ENCODE measurements at regions not wholly inside any gene's neighbourhood (a gene's known extent, or its start where the extent isn't known, plus 50 kb on each side); places are given as distances from the start of the nearest gene placed in this dataset.
"Not testable (repeated sequence)": the region's sequence is repeated elsewhere in the genome, so short reads cannot be mapped to it uniquely, and the experiment has no call there.

DNA sequence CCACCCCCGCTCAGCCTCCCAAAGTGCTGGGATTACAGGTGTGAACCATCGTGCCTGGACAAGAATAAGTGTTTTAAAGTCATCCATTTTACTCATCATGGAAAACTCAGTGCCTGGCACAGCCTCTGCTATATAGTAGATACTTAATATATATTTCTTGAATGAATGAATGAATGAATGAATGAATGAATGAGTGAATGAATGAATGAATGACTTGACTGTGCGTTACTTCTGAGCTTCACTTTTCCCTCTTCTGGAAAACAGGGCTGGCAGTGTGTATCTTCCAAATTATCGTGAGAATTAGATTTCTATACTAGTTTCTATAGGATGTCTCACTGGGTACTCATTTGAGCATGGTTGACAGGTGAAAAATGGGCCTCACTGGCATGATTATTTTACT is 307.3 kb upstream of the ERCC4 start:
- DNase-seq (ENCODE audit: insufficient read length) (no peak), FAIRE-seq (no peak)
- TF ChIP-seq TAF1 (IDR thresholded peaks at IDR 0.05; ENCODE audit: borderline replicate concordance, low read depth, low read length) (no peak), POLR2AphosphoS5 (IDR thresholded peaks at IDR 0.05; ENCODE audit: low read depth, low read length) (no peak), POLR2A (IDR thresholded peaks at IDR 0.05; ENCODE audit: low read depth, low read length) (no peak)

DNA sequence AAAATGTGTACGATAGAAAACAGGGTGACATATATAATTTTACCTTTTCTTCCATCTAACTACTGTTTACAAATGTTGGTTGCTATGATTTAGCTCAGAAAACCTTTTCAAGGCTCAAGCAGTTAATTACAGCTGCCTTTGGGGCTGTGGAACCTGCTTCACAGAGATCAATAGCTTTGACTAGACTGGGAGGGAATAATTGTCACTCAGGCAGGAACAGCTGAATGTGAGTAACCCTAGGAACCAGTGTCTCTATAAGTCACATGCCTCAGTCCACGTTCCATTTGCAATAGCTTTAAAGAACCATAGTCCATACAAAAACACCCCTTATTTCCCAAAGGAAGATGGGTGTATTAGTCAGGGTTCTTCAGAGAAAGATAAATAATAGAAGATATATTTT is 306.8 kb upstream of the ERCC4 start:
- FAIRE-seq (no peak), DNase-seq (ENCODE audit: insufficient read length) (no peak)
- no peak for TF ChIP-seq POLR2A (IDR thresholded peaks at IDR 0.05; ENCODE audit: low read depth, low read length)
- TF ChIP-seq TAF1 (IDR thresholded peaks at IDR 0.05; ENCODE audit: borderline replicate concordance, low read depth, low read length), result no peak
- no peak for TF ChIP-seq POLR2AphosphoS5 (IDR thresholded peaks at IDR 0.05; ENCODE audit: low read depth, low read length)

DNA sequence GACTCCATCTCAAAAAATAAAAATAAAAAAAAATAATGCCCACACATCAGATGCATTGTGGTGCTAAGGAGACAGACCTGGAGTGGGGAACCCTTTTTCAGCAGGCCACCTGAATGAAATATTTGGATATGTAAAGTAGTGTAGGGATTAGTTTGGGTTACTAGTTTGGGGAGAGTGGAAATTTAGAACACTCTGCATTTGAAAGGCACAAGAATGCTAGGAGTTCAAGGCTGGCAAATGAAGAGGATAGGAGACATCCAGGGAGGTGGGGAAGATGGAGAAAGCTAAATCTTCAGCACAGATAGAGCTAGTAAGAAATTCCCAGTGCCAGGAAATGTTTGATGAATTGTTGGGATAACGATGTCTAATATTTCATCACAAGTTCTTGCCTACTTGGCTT is 298.3 kb upstream of the ERCC4 start:
- FAIRE-seq (no peak), DNase-seq (ENCODE audit: insufficient read length) (no peak)
- TF ChIP-seq POLR2A (IDR thresholded peaks at IDR 0.05; ENCODE audit: low read depth, low read length) (no peak), POLR2AphosphoS5 (IDR thresholded peaks at IDR 0.05; ENCODE audit: low read depth, low read length) (no peak), TAF1 (IDR thresholded peaks at IDR 0.05; ENCODE audit: borderline replicate concordance, low read depth, low read length) (no peak)

DNA sequence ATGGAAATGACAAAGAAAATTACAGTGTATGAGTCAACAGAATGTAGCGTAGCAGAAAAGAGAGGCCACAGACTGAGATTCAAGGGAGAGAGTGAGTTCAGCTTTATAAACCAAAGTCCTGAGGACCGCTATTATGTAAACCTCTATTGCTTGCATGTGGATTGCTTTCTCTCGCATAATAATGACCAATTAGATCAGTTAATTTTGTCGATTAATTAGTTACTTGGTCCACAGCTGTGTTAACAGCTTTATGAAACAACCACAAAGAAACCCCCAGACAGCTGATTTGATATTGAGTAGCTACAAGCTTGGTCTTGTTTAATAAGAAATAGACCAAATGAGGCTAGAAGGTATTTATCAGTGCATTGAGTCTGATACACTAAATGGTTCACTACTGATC is 291.8 kb upstream of the ERCC4 start:
- FAIRE-seq (no peak), DNase-seq (ENCODE audit: insufficient read length) (no peak)
- TF ChIP-seq TAF1 (IDR thresholded peaks at IDR 0.05; ENCODE audit: borderline replicate concordance, low read depth, low read length), result no peak
- TF ChIP-seq POLR2AphosphoS5 (IDR thresholded peaks at IDR 0.05; ENCODE audit: low read depth, low read length), result no peak
- TF ChIP-seq POLR2A (IDR thresholded peaks at IDR 0.05; ENCODE audit: low read depth, low read length), result no peak

DNA sequence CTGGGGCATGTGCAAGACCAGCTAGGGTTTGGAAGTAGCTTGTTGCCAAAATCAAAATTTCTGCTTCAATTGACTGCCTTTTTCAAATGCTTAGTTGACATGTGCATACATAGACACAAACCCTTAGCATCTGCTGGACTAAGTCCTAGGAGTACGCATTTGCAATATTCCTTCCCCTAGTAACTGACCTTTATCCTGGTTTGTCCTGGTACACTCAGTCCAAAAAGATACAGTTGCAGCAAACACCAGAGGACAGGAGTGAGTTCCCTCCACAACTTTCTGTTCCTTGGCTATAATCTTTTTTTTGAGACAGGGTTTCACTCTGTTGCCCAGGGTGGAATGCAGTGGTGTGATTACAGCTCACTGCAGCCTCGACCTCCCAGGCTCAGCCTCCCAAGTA is 290.2 kb upstream of the ERCC4 start:
- no peak for FAIRE-seq
- DNase-seq (ENCODE audit: insufficient read length), result no peak
- TF ChIP-seq TAF1 (IDR thresholded peaks at IDR 0.05; ENCODE audit: borderline replicate concordance, low read depth, low read length), result no peak
- no peak for TF ChIP-seq POLR2A (IDR thresholded peaks at IDR 0.05; ENCODE audit: low read depth, low read length)
- no peak for TF ChIP-seq POLR2AphosphoS5 (IDR thresholded peaks at IDR 0.05; ENCODE audit: low read depth, low read length)

DNA sequence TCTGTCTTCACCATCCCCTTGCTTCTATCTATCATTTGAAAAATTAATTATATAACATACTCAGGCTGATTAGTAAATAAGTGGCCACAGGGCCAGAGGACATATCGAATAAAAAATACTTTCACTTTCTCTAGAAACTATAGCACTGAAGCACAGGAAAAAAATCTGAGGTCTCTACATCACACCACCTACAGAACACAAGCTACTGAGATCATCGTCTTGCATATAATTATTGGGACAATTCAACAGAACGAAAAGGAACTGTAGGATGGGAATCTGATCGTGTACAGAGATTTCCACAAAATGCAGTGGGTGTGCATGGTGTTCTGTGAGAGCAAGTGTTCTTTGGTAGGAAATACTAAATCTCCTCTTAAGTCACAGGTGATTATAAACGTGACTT is 289.6 kb upstream of the ERCC4 start:
- no peak for TF ChIP-seq POLR2A (IDR thresholded peaks at IDR 0.05; ENCODE audit: low read depth, low read length)
- no peak for TF ChIP-seq TAF1 (IDR thresholded peaks at IDR 0.05; ENCODE audit: borderline replicate concordance, low read depth, low read length)
- TF ChIP-seq POLR2AphosphoS5 (IDR thresholded peaks at IDR 0.05; ENCODE audit: low read depth, low read length), result no peak
- DNase-seq (ENCODE audit: insufficient read length) (no peak), FAIRE-seq (no peak)

DNA sequence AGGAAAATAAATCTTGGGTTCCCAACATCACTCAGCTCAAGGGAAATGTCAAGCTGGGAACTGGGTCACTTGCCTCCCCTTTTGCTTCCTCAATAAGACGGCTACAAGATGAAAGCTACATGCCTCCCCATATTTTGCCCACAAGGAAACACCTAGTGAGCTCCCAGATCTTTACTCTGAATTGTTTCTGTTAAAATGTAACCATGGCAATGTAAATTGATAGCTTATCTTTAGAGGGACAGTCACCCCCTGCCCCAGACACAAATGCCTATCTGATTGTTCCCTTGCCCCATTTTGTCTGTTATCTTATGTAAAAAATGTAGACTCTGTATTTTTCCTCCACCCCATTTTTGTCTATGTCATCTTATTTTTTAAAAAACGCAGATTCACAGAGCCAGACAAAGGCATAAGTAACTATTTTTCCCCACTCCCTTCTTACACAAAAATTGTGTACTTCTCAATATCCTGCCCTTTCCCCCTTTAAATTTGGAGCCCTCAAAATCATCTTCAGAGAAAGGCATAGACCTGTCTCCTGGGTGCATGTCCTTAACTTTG is 288.7 kb upstream of the ERCC4 start:
- TF ChIP-seq POLR2A (IDR thresholded peaks at IDR 0.05; ENCODE audit: low read depth, low read length), result no peak
- FAIRE-seq (no peak), DNase-seq (ENCODE audit: insufficient read length) (no peak)

DNA sequence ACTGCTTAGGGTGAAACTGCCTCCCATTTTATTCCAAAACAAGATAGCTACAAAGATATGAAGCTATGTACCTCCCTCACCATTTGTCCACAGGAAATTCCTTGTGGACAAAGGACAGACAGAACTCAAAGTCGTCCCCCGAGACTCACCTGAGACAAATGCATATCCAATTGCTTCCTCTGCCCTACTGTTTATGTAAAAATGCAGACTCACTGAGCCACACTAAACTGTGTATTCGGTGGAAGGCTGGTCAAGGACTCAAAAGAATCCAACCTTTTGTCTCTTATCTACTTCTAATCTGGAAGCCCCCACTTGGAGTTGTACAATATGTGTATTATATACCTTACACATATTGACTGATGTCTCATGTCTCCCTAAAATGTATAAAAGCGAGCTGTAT is 288.0 kb upstream of the ERCC4 start:
- no peak for TF ChIP-seq TAF1 (IDR thresholded peaks at IDR 0.05; ENCODE audit: borderline replicate concordance, low read depth, low read length)
- TF ChIP-seq POLR2A (IDR thresholded peaks at IDR 0.05; ENCODE audit: low read depth, low read length), result no peak
- no peak for TF ChIP-seq POLR2AphosphoS5 (IDR thresholded peaks at IDR 0.05; ENCODE audit: low read depth, low read length)
- DNase-seq (ENCODE audit: insufficient read length), result no peak
- no peak for FAIRE-seq

DNA sequence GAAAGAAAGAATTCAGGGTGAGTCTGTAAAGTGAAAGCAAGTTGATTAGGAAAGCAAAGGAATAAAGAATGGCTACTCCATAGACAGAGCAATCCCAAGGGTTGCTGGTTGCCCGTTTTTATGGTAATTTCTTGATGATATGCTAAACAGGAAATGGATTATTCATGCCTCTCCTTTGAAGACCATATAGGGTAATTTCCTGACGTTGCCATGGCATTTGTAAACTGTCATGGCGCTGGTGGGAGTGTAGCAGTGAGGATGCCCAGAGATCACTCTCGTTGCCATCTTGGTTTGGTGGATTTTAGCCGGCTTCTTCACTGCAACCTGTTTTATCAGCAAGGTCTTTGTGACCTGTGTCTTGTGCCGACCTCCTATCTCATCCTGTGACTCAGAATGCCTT is 287.4 kb upstream of the ERCC4 start:
- FAIRE-seq; DNase-seq (ENCODE audit: insufficient read length): not testable (repeated sequence)

DNA sequence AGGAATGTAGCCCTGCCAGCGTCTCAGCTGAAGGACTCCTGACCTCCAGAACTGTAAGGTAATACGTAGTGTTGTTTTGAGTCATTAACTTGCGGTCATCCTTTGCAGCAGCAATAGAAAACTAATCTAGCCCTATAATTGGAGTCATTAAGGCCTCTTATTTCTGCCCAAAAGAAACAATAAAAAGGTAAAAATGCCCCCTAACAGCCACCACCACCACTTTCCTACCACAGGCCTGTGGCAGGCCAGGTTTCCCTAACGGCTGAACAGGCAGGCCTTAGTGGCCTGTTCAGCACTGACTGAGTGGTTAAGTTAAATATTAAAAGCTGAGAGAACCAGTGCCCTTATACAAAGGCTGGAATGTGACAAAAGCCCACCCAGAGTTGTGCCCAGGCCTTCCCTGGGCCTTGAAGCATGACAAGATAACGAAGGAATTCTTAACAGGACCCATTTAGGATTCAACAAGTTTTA is 286.5 kb upstream of the ERCC4 start:
- TF ChIP-seq POLR2AphosphoS5 (IDR thresholded peaks at IDR 0.05; ENCODE audit: low read depth, low read length) (no peak), POLR2A (IDR thresholded peaks at IDR 0.05; ENCODE audit: low read depth, low read length) (no peak), TAF1 (IDR thresholded peaks at IDR 0.05; ENCODE audit: borderline replicate concordance, low read depth, low read length) (no peak)
- no peak for DNase-seq (ENCODE audit: insufficient read length)
- FAIRE-seq, result no peak

DNA sequence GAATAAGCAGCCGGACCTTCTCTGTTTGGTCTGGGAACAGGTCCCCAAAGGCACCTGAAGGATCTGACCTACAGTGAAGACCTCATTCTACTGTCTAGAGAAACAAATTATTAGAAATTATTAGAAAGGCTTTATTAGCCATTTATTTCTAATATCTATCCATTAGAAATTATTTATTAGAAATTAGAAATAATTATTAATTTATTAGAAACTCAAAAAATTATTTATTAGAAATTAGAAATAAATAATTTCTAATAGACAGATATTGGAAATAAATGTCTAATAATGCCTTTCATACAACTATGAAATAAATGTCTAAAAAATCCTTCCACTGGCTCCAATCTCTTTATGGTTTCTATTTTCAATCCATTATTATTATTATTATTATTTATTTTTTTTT is 285.7 kb upstream of the ERCC4 start:
- TF ChIP-seq POLR2A (IDR thresholded peaks at IDR 0.05; ENCODE audit: low read depth, low read length) (no peak), TAF1 (IDR thresholded peaks at IDR 0.05; ENCODE audit: borderline replicate concordance, low read depth, low read length) (no peak), POLR2AphosphoS5 (IDR thresholded peaks at IDR 0.05; ENCODE audit: low read depth, low read length) (no peak)
- no peak for DNase-seq (ENCODE audit: insufficient read length)
- FAIRE-seq, result no peak

DNA sequence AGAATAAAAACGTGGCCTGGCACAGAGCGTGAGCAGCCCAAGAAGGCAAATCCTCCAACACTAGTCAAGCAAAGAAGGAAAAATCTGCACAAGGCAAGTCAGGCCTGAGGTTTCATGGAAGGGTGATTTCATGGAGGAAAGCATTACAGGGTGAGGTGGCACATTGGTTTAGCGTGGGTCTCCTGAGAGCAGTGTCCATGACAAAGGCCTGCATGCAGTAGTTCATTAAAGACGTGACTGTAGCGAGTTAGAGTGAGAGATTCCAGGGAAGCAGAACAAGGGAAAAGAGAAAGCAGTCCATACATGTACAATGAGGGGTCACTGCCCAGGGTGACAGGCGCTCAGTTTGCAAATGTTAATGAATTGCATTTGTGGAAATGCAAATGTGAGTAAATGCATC is 285.0 kb upstream of the ERCC4 start:
- FAIRE-seq (no peak), DNase-seq (ENCODE audit: insufficient read length) (no peak)
- no peak for TF ChIP-seq POLR2A (IDR thresholded peaks at IDR 0.05; ENCODE audit: low read depth, low read length)
- TF ChIP-seq TAF1 (IDR thresholded peaks at IDR 0.05; ENCODE audit: borderline replicate concordance, low read depth, low read length), result no peak
- TF ChIP-seq POLR2AphosphoS5 (IDR thresholded peaks at IDR 0.05; ENCODE audit: low read depth, low read length), result no peak

DNA sequence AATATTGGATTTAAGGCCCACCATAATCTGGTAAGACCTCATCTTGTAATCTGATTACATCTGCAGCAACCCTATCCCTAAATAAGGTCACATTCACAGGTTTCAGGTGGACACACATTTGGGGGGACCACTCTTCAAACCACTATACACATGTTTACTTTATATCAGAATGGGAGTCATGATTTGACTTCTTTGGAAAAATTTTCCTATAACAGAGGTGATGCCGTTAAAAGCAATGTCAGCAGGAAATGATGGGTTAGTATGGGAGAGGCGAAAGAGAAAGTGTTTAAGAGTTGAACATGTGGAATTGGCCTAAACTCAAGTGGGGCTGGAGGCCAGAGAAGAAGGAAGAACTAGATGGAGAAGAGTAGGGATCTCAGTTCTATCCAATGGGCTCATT is 281.7 kb upstream of the ERCC4 start:
- DNase-seq (ENCODE audit: insufficient read length) (no peak), FAIRE-seq (no peak)
- TF ChIP-seq TAF1 (IDR thresholded peaks at IDR 0.05; ENCODE audit: borderline replicate concordance, low read depth, low read length) (no peak), POLR2AphosphoS5 (IDR thresholded peaks at IDR 0.05; ENCODE audit: low read depth, low read length) (no peak), POLR2A (IDR thresholded peaks at IDR 0.05; ENCODE audit: low read depth, low read length) (no peak)
